Fibroblast of lung (primary cell): ENCODE measurements at regions not wholly inside any gene's neighbourhood (a gene's known extent, or its start where the extent isn't known, plus 50 kb on each side); places are given as distances from the start of the nearest gene placed in this dataset.

Source experiments
- CTCF ChIP-seq, 2 donors: IDR thresholded peaks in 1 of 2; conservative IDR thresholded peaks in 1 of 2; 1 replicate in 1 of 2; 2 replicates in 1 of 2; pipeline ENCODE4 v1.5.1; 2011 to 2012; ENCODE audit warnings: low read length in 2 of 2, control low read depth in 1 of 2, inconsistent platforms in 1 of 2, low read depth in 1 of 2, mild to moderate bottlenecking in 1 of 2
- EZH2 ChIP-seq: IDR thresholded peaks from 2 replicates; pipeline ENCODE4 v1.5.1; 2012; ENCODE audit warnings: low read length, control low read depth, mild to moderate bottlenecking; ENCODE audit errors: missing control alignments

- TF ChIP-seq CTCF (conservative IDR thresholded peaks at IDR 0.05 in 1 of 2, IDR thresholded peaks at IDR 0.05 in 1 of 2; ENCODE audit: low read depth in 1 of 2, low read length in 2 of 2) (no peak), EZH2 (no peak)
Measured at GRCh38 chr3:106530367-106530766, 661.6 kb upstream of the CBLB start.
